Vagina (tissue), 2 donors: ENCODE measurements at regions not wholly inside any gene's neighbourhood (a gene's known extent, or its start where the extent isn't known, plus 50 kb on each side); places are given as distances from the start of the nearest gene placed in this dataset.
"Not testable (repeated sequence)": the region's sequence is repeated elsewhere in the genome, so short reads cannot be mapped to it uniquely, and the experiment has no call there.

Experiments
- DNase-seq, 2 donors: peaks; one replicate each; pipeline ENCODE4 v3.0.0-alpha.2; 2017; ENCODE audit errors: extremely low spot score in 2 of 2
- H3K27ac ChIP-seq: fragments of 200-600 bp; sonication (generic); one replicate; pipeline ENCODE4 v1.5.1; 2019
- H3K27me3 ChIP-seq: fragments of 200-600 bp; sonication (generic); one replicate; pipeline ENCODE4 v1.5.1; 2019
- H3K36me3 ChIP-seq, 2 donors: fragments of 200-600 bp; sonication (generic); one replicate each; pipeline ENCODE4 v1.5.1; 2017 to 2019
- H3K4me1 ChIP-seq: fragments of 200-600 bp; sonication (generic); one replicate; pipeline ENCODE4 v1.5.1; 2019
- H3K4me3 ChIP-seq, 2 donors: fragments of 200-600 bp; sonication (generic); 1 replicate in 1 of 2; 2 replicates in 1 of 2; pipeline ENCODE4 v1.5.1; 2016 to 2019
- H3K9me3 ChIP-seq: fragments of 200-600 bp; sonication (generic); one replicate; pipeline ENCODE4 v1.5.1; 2019
- CTCF ChIP-seq, 3 experiments: fragments of 450-650 bp in 2 of 3; fragments of 200-600 bp in 1 of 3; sonication (generic) in 1 of 3; IDR thresholded peaks; one replicate each; pipeline ENCODE4 v1.5.1; 2017 to 2019; ENCODE audit warnings: antibody characterized with exemption in 3 of 3, mild to moderate bottlenecking in 2 of 3, moderate library complexity in 2 of 3
- POLR2A ChIP-seq, 2 donors: fragments of 450-650 bp; IDR thresholded peaks; one replicate each; pipeline ENCODE4 v1.6.1; 2017; ENCODE audit warnings: antibody characterized with exemption in 2 of 2, mild to moderate bottlenecking in 2 of 2, moderate library complexity in 2 of 2
- POLR2AphosphoS5 ChIP-seq, 2 donors: sonication (generic); formaldehyde crosslinking; IDR thresholded peaks; one replicate each; pipeline ENCODE4 v1.9.0; 2017; ENCODE audit warnings: antibody characterized with exemption in 2 of 2, mild to moderate bottlenecking in 2 of 2, low read depth in 1 of 2; ENCODE audit not compliant: insufficient read depth in 1 of 2
- intact Hi-C: fragments of 100-400 bp; cut with DNase I; formaldehyde crosslinking; loops from one replicate; pipeline ENCODE4 v1.15.1; 2023

- no peak overlapping the region for H3K27ac ChIP-seq
- DNase-seq, result no peak
- H3K4me3 ChIP-seq, result no peak overlapping the region
- no peaks in the 10 kb centered on the region for H3K36me3 ChIP-seq
- no peaks in the 10 kb centered on the region for H3K4me1 ChIP-seq
- TF ChIP-seq CTCF (IDR thresholded peaks at IDR 0.05) (no peak), POLR2AphosphoS5 (IDR thresholded peaks at IDR 0.05; ENCODE audit: insufficient read depth in 1 of 2, low read depth in 1 of 2) (no peak), POLR2A (IDR thresholded peaks at IDR 0.05) (no peak)
- intact Hi-C loops, result no loop called here
- no peaks in the 10 kb centered on the region for H3K9me3 ChIP-seq
- no peaks in the 10 kb centered on the region for H3K27me3 ChIP-seq
Observed at GRCh38 chr10:130935897-130936550, 375.5 kb downstream of the TCERG1L start.

DNA sequence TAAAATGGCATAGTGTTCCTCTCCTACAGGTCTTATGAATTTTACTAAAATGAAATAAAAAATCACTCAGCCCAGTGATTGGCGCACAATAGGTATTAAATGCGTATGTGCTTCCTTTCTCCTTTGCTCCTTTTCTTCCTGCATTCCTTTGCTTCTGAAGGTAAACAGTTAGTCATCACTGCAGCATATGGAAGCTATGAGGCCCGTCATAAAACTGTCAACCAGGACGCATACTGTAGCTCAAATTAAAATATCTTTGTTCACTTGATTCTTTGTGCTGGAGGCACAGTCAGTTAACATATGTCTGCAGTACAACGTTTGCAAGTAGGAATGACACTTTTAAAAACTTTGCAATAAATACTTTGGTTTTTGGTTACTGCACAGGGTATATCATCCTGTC is 374.7 kb downstream of the TCERG1L start:
- no peaks in the 10 kb centered on the region for H3K9me3 ChIP-seq

GRCh38 chr10:130938051-130938450 is 373.5 kb downstream of the TCERG1L start:
- Histone ChIP-seq H3K27me3 (no peaks in the 10 kb centered on the region), H3K36me3 (no peaks in the 10 kb centered on the region), H3K27ac (no peak overlapping the region), H3K9me3 (no peaks in the 10 kb centered on the region), H3K4me1 (no peaks in the 10 kb centered on the region), H3K4me3 (no peak overlapping the region)
- intact Hi-C loops, result no loop called here
- no peak for TF ChIP-seq POLR2A (IDR thresholded peaks at IDR 0.05)
- no peak for TF ChIP-seq POLR2AphosphoS5 (IDR thresholded peaks at IDR 0.05; ENCODE audit: insufficient read depth in 1 of 2, low read depth in 1 of 2)
- TF ChIP-seq CTCF (IDR thresholded peaks at IDR 0.05), result no peak
- no peak for DNase-seq

More for the DNA sequence above, 374.7 kb downstream of the TCERG1L start:
- Histone ChIP-seq H3K4me3 (no peak overlapping the region), H3K4me1 (no peaks in the 10 kb centered on the region), H3K27me3 (no peaks in the 10 kb centered on the region), H3K27ac (no peak overlapping the region), H3K36me3 (no peaks in the 10 kb centered on the region)
- TF ChIP-seq CTCF (IDR thresholded peaks at IDR 0.05), result no peak
- no peak for TF ChIP-seq POLR2A (IDR thresholded peaks at IDR 0.05)
- no peak for TF ChIP-seq POLR2AphosphoS5 (IDR thresholded peaks at IDR 0.05; ENCODE audit: insufficient read depth in 1 of 2, low read depth in 1 of 2)
- no peak for DNase-seq
- intact Hi-C loops, result no loop called here

DNA sequence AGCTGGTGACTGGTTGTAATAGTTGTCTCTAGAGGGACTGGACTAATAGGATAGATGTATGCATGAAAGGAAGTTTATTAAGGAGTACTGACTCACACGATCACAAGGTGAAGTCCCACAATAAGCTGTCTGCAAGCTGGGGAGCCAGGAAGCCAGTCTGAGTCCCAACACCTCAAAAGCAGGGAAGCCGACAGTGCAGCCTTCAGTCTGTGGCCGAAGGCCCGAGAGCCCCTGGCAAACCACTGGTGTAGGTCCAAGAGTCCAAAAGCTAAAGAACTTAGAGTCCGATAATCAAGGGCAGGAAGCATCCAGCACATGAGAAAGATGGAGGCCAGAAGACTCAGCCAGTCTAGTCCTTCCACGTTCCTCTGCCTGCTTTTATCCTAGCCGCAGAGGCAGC is 372.6 kb downstream of the TCERG1L start:
- DNase-seq, H3K4me1 ChIP-seq, intact Hi-C loops, H3K27ac ChIP-seq, H3K27me3 ChIP-seq, H3K9me3 ChIP-seq, H3K36me3 ChIP-seq, H3K4me3 ChIP-seq: not testable (repeated sequence)

GRCh38 chr10:130941886-130942285 is 369.6 kb downstream of the TCERG1L start:
- no peak for TF ChIP-seq POLR2AphosphoS5 (IDR thresholded peaks at IDR 0.05; ENCODE audit: insufficient read depth in 1 of 2, low read depth in 1 of 2)
- TF ChIP-seq CTCF (IDR thresholded peaks at IDR 0.05), result no peak
- no peak for TF ChIP-seq POLR2A (IDR thresholded peaks at IDR 0.05)
- Histone ChIP-seq H3K36me3 (no peaks in the 10 kb centered on the region), H3K4me3 (no peak overlapping the region), H3K4me1 (no peaks in the 10 kb centered on the region), H3K27ac (no peak overlapping the region), H3K27me3 (no peaks in the 10 kb centered on the region), H3K9me3 (no peaks in the 10 kb centered on the region)
- intact Hi-C loops, result no loop called here
- DNase-seq, result no peak
